A549 (cell line): ENCODE measurements at regions not wholly inside any gene's neighbourhood (a gene's known extent, or its start where the extent isn't known, plus 50 kb on each side); places are given as distances from the start of the nearest gene placed in this dataset.

Source experiments
- BHLHE40 ChIP-seq: IDR thresholded peaks from 2 replicates; pipeline ENCODE4 v1.6.1; 2012; ENCODE audit warnings: low read depth, low read length, inconsistent platforms
- CTCF ChIP-seq: fragments of >200 bp; sonication (Bioruptor Twin); formaldehyde crosslinking; IDR thresholded peaks from 3 replicates; pipeline ENCODE4 v1.5.1; 2016
- EP300 ChIP-seq, 2 experiments: fragments of >200 bp; sonication (Bioruptor Twin); formaldehyde crosslinking; IDR thresholded peaks; 2 replicates in 1 of 2; 3 replicates in 1 of 2; pipeline ENCODE4 v1.6.1; 2016 to 2017
- POLR2A ChIP-seq: IDR thresholded peaks from 2 replicates; pipeline ENCODE4 v1.6.1; 2012; ENCODE audit warnings: mild to moderate bottlenecking, low read length
- RFX5 ChIP-seq: fragments of 450-650 bp; IDR thresholded peaks from 2 replicates; pipeline ENCODE4 v1.7.1; 2014; ENCODE audit warnings: antibody characterized with exemption, mild to moderate bottlenecking, moderate library complexity

GRCh38 chr2:107064750-107065149 lies 178.8 kb upstream of the ST6GAL2 start:
- TF ChIP-seq CTCF (no peak), POLR2A (no peak), BHLHE40 (no peak), EP300 (IDR thresholded peaks at IDR 0.05) (no peak), RFX5 (no peak)
